T-cell (primary cell): ENCODE measurements at regions not wholly inside any gene's neighbourhood (a gene's known extent, or its start where the extent isn't known, plus 50 kb on each side); places are given as distances from the start of the nearest gene placed in this dataset.

ENCODE experiments used
- ATAC-seq, 4 experiments: fragments of 200-7000 bp in 3 of 4; fragments of 150-1000 bp in 1 of 4; cut with Tn5 transposase; replicated peaks in 1 of 4; 1 replicate in 3 of 4; 2 replicates in 1 of 4; pipeline ENCODE4 v1.10.0; 2021; ENCODE audit warnings: moderate library complexity in 3 of 4, mild to moderate bottlenecking in 2 of 4, moderate number of reproducible peaks in 1 of 4
- CTCF ChIA-PET, 2 donors: fragments of 300-600 bp; sonication (Branson Sonifier 250); formaldehyde crosslinking; loops; one replicate each; lab custom pipeline; 2022; ENCODE audit warnings: antibody characterized with exemption in 2 of 2; lab: Charles Lee
- POLR2A ChIA-PET, 2 donors: fragments of 300-600 bp; sonication (Branson Sonifier 250); formaldehyde crosslinking; loops; one replicate each; lab custom pipeline; 2022; ENCODE audit warnings: antibody characterized with exemption in 2 of 2; lab: Charles Lee
- DNase-seq, 35 experiments: peaks; one replicate each; pipeline versions ENCODE4 v3.0.0 to v3.0.0-alpha.2; 2013 to 2023
- H3K27ac ChIP-seq: one replicate; pipeline ENCODE4 v1.5.1; 2013; ENCODE audit warnings: low read length
- H3K27me3 ChIP-seq, 2 experiments: replicated peaks in 1 of 2; 1 replicate in 1 of 2; 2 replicates in 1 of 2; pipeline versions ENCODE4 v1.6.1 to v1.7.0; 2013; ENCODE audit warnings: low read length in 1 of 2, mixed read lengths in 1 of 2; ENCODE audit not compliant: control insufficient read depth in 2 of 2, insufficient read depth in 2 of 2; ENCODE audit errors: extremely low read depth in 1 of 2
- H3K36me3 ChIP-seq, 2 donors: 1 replicate in 1 of 2; 2 replicates in 1 of 2; pipeline versions ENCODE4 v1.6.1 to v1.7.0; 2013; ENCODE audit warnings: low read length in 1 of 2; ENCODE audit not compliant: control insufficient read depth in 2 of 2, insufficient read depth in 1 of 2; ENCODE audit errors: extremely low read depth in 1 of 2
- H3K4me1 ChIP-seq, 2 experiments: 1 replicate in 1 of 2; 2 replicates in 1 of 2; pipeline versions ENCODE4 v1.6.1 to v1.7.0; 2013; ENCODE audit warnings: low read length in 2 of 2, mixed read lengths in 1 of 2; ENCODE audit not compliant: insufficient read depth in 2 of 2, control insufficient read depth in 1 of 2; ENCODE audit errors: extremely low read depth in 1 of 2
- H3K4me3 ChIP-seq, 2 donors: 1 replicate in 1 of 2; 2 replicates in 1 of 2; pipeline versions ENCODE4 v1.5.1 to v1.7.0; 2013; ENCODE audit warnings: mild to moderate bottlenecking in 2 of 2, low read length in 1 of 2, moderate library complexity in 1 of 2; ENCODE audit not compliant: control insufficient read depth in 1 of 2; ENCODE audit errors: extremely low read depth in 1 of 2
- H3K9me3 ChIP-seq: 2 replicates; pipeline ENCODE4 v1.7.0; 2013
- H3K27ac Mint-ChIP-seq, 2 donors: one replicate each; pipeline ENCODE4 v1.8.0; 2020 to 2021; ENCODE audit warnings: mild to moderate bottlenecking in 2 of 2, mixed read lengths in 2 of 2
- H3K27me3 Mint-ChIP-seq, 2 donors: one replicate each; pipeline ENCODE4 v1.8.0; 2021 to 2022; ENCODE audit warnings: mixed read lengths in 2 of 2
- H3K36me3 Mint-ChIP-seq: one replicate; pipeline ENCODE4 v1.8.0; 2021; ENCODE audit warnings: mixed read lengths
- H3K4me1 Mint-ChIP-seq, 3 donors: one replicate each; pipeline ENCODE4 v1.8.0; 2020 to 2022; ENCODE audit warnings: mixed read lengths in 3 of 3, mild to moderate bottlenecking in 1 of 3
- H3K4me3 Mint-ChIP-seq, 3 donors: one replicate each; pipeline ENCODE4 v1.8.0; 2020 to 2022; ENCODE audit warnings: mild to moderate bottlenecking in 3 of 3, mixed read lengths in 3 of 3, moderate library complexity in 3 of 3
- H3K9me3 Mint-ChIP-seq, 3 donors: one replicate each; pipeline ENCODE4 v1.8.0; 2020 to 2022; ENCODE audit warnings: mixed read lengths in 3 of 3
- WGBS: methylation state at CpG from one replicate; pipeline ENCODE4 v1.1.5; 2013; ENCODE audit warnings: missing lambda C conversion rate; ENCODE audit not compliant: insufficient coverage; 5-methylcytosine and 5-hydroxymethylcytosine counted together

- no CpG with 5 or more reads among the region's 1 CpG for WGBS
- no peaks in the 10 kb centered on the region for H3K27me3 ChIP-seq
- H3K9me3 ChIP-seq: no peaks in the 10 kb centered on the region
- Mint-ChIP-seq H3K27ac (no peak overlapping the region), H3K9me3 (no peaks in the 10 kb centered on the region), H3K4me1 (no peaks in the 10 kb centered on the region), H3K36me3 (peaks cover 3% of the 10 kb centered on the region), H3K4me3 (no peak overlapping the region), H3K27me3 (no peaks in the 10 kb centered on the region)
- CTCF ChIA-PET: no interaction called here
- DNase-seq: no peak
- no peaks in the 10 kb centered on the region for H3K4me1 ChIP-seq
- ATAC-seq: no peak
- H3K27ac ChIP-seq: no peak overlapping the region
- H3K4me3 ChIP-seq: no peak overlapping the region
- POLR2A ChIA-PET: no interaction called here
- H3K36me3 ChIP-seq: no peaks in the 10 kb centered on the region
Observed at GRCh38 chr4:13207226-13207625, 276.9 kb downstream of the RAB28 start.

- Histone ChIP-seq H3K4me1 (no peaks in the 10 kb centered on the region), H3K4me3 (no peak overlapping the region), H3K27me3 (no peaks in the 10 kb centered on the region), H3K36me3 (no peaks in the 10 kb centered on the region), H3K9me3 (no peaks in the 10 kb centered on the region), H3K27ac (no peak overlapping the region)
- CTCF ChIA-PET: no interaction called here
- Mint-ChIP-seq H3K9me3 (no peaks in the 10 kb centered on the region), H3K27me3 (no peaks in the 10 kb centered on the region), H3K27ac (no peak overlapping the region), H3K4me1 (no peaks in the 10 kb centered on the region), H3K4me3 (no peak overlapping the region), H3K36me3 (peaks cover 3% of the 10 kb centered on the region)
- WGBS: no CpG with 5 or more reads among the region's 1 CpG
- no peak for DNase-seq
- no peak for ATAC-seq
- POLR2A ChIA-PET: no interaction called here
Observed at GRCh38 chr4:13203101-13203500, 281.0 kb downstream of the RAB28 start.

GRCh38 chr4:13202701-13203100, 281.4 kb downstream of the RAB28 start:
- H3K27me3 ChIP-seq: no peaks in the 10 kb centered on the region
- H3K36me3 ChIP-seq: no peaks in the 10 kb centered on the region
- H3K27me3 Mint-ChIP-seq: no peaks in the 10 kb centered on the region
- H3K4me3 Mint-ChIP-seq: no peak overlapping the region
- no peaks in the 10 kb centered on the region for H3K9me3 ChIP-seq
- no peak overlapping the region for H3K27ac ChIP-seq
- ChIA-PET CTCF (no interaction called here), POLR2A (no interaction called here)
- no peak for ATAC-seq
- H3K9me3 Mint-ChIP-seq: no peaks in the 10 kb centered on the region
- H3K4me1 ChIP-seq: no peaks in the 10 kb centered on the region
- H3K4me3 ChIP-seq: no peak overlapping the region
- no peak overlapping the region for H3K27ac Mint-ChIP-seq
- no CpG with 5 or more reads among the region's 1 CpG for WGBS
- no peak for DNase-seq
- H3K36me3 Mint-ChIP-seq: peaks cover 3% of the 10 kb centered on the region
- no peaks in the 10 kb centered on the region for H3K4me1 Mint-ChIP-seq

- CTCF ChIA-PET: no interaction called here
- no peaks in the 10 kb centered on the region for H3K36me3 ChIP-seq
- DNase-seq (no peak), ATAC-seq (no peak)
- Mint-ChIP-seq H3K4me1 (no peaks in the 10 kb centered on the region), H3K27me3 (no peaks in the 10 kb centered on the region), H3K27ac (no peak overlapping the region), H3K36me3 (peaks cover 3% of the 10 kb centered on the region), H3K4me3 (no peak overlapping the region), H3K9me3 (no peaks in the 10 kb centered on the region)
- POLR2A ChIA-PET: no interaction called here
- no peaks in the 10 kb centered on the region for H3K27me3 ChIP-seq
- 83% methylated on average over 2 of the region's 3 CpGs for WGBS
- no peaks in the 10 kb centered on the region for H3K4me1 ChIP-seq
- no peak overlapping the region for H3K27ac ChIP-seq
- H3K9me3 ChIP-seq: no peaks in the 10 kb centered on the region
- H3K4me3 ChIP-seq: no peak overlapping the region
Observed at GRCh38 chr4:13201241-13201640, 282.9 kb downstream of the RAB28 start.

GRCh38 chr4:13196721-13197120, 287.4 kb downstream of the RAB28 start:
- no peaks in the 10 kb centered on the region for H3K9me3 ChIP-seq
- no peak overlapping the region for H3K4me3 ChIP-seq
- DNase-seq (no peak), ATAC-seq (no peak)
- H3K9me3 Mint-ChIP-seq: no peaks in the 10 kb centered on the region
- CTCF ChIA-PET: no interaction called here
- 100% methylated on average over 2 of the region's 4 CpGs for WGBS
- no peaks in the 10 kb centered on the region for H3K36me3 ChIP-seq
- H3K27ac Mint-ChIP-seq: no peak overlapping the region
- no peak overlapping the region for H3K4me3 Mint-ChIP-seq
- POLR2A ChIA-PET: no interaction called here
- H3K36me3 Mint-ChIP-seq: peaks cover 10% of the 10 kb centered on the region
- H3K27me3 ChIP-seq: no peaks in the 10 kb centered on the region
- no peak overlapping the region for H3K27ac ChIP-seq
- no peaks in the 10 kb centered on the region for H3K4me1 ChIP-seq
- H3K4me1 Mint-ChIP-seq: no peaks in the 10 kb centered on the region
- H3K27me3 Mint-ChIP-seq: no peaks in the 10 kb centered on the region

GRCh38 chr4:13193662-13194061, 290.5 kb downstream of the RAB28 start:
- peaks cover 10% of the 10 kb centered on the region for H3K36me3 Mint-ChIP-seq
- H3K4me1 ChIP-seq: no peaks in the 10 kb centered on the region
- no peaks in the 10 kb centered on the region for H3K36me3 ChIP-seq
- H3K4me3 ChIP-seq: no peak overlapping the region
- H3K27ac Mint-ChIP-seq: no peak overlapping the region
- H3K27me3 ChIP-seq: no peaks in the 10 kb centered on the region
- 92% methylated on average over 2 of the region's 7 CpGs for WGBS
- no peak for DNase-seq
- ChIA-PET POLR2A (interaction anchor here in 1 of 2 donors (0.6 kb wide), 1 partner anchor 200 kb away, joined by 6 read pairs; no protein-coding TSS in a partner anchor), CTCF (no interaction called here)
- no peak overlapping the region for H3K27ac ChIP-seq
- no peaks in the 10 kb centered on the region for H3K4me1 Mint-ChIP-seq
- no peak overlapping the region for H3K4me3 Mint-ChIP-seq
- no peaks in the 10 kb centered on the region for H3K9me3 Mint-ChIP-seq
- no peak for ATAC-seq
- no peaks in the 10 kb centered on the region for H3K9me3 ChIP-seq
- no peaks in the 10 kb centered on the region for H3K27me3 Mint-ChIP-seq

- H3K4me1 Mint-ChIP-seq: no peaks in the 10 kb centered on the region
- peaks cover 10% of the 10 kb centered on the region for H3K36me3 Mint-ChIP-seq
- Histone ChIP-seq H3K27ac (no peak overlapping the region), H3K4me3 (no peak overlapping the region), H3K9me3 (no peaks in the 10 kb centered on the region), H3K4me1 (no peaks in the 10 kb centered on the region), H3K27me3 (no peaks in the 10 kb centered on the region), H3K36me3 (no peaks in the 10 kb centered on the region)
- ChIA-PET CTCF (no interaction called here), POLR2A (no interaction called here)
- no peak for DNase-seq
- H3K4me3 Mint-ChIP-seq: no peak overlapping the region
- no peaks in the 10 kb centered on the region for H3K27me3 Mint-ChIP-seq
- ATAC-seq: no peak
- WGBS: 85% methylated on average over 4 of the region's 6 CpGs
- peaks cover 0 to 5% (median 5%) of the 10 kb centered on the region in 3 donors for H3K9me3 Mint-ChIP-seq
- no peak overlapping the region for H3K27ac Mint-ChIP-seq
Observed at GRCh38 chr4:13190093-13190721, 293.9 kb downstream of the RAB28 start.
